GM06990 (cell line): ENCODE measurements at regions not wholly inside any gene's neighbourhood (a gene's known extent, or its start where the extent isn't known, plus 50 kb on each side); places are given as distances from the start of the nearest gene placed in this dataset.

Experiments
- DNase-seq: peaks from one replicate; pipeline ENCODE4 v3.0.0-alpha.2; 2011; ENCODE audit not compliant: insufficient read length; ENCODE audit errors: extremely low read depth
- H3K27me3 ChIP-seq: replicated peaks from 2 replicates; pipeline ENCODE4 v1.6.0; 2011; ENCODE audit warnings: low read length; ENCODE audit not compliant: control insufficient read depth, insufficient read depth
- H3K36me3 ChIP-seq: 2 replicates; pipeline ENCODE4 v1.5.1; 2011; ENCODE audit warnings: low read length; ENCODE audit not compliant: control insufficient read depth, insufficient read depth
- H3K4me3 ChIP-seq: replicated peaks from 2 replicates; pipeline ENCODE4 v1.5.1; 2011; ENCODE audit warnings: low read depth, mild to moderate bottlenecking, control low read depth, low read length
- TF ChIP-seq, protein P1 (sequence below): IDR thresholded peaks from 2 replicates; pipeline ENCODE4 v1.5.1; 2011; ENCODE audit warnings: low read length, control low read depth, mild to moderate bottlenecking, inconsistent platforms; ENCODE audit not compliant: insufficient read depth, poor library complexity, severe bottlenecking

DNA sequence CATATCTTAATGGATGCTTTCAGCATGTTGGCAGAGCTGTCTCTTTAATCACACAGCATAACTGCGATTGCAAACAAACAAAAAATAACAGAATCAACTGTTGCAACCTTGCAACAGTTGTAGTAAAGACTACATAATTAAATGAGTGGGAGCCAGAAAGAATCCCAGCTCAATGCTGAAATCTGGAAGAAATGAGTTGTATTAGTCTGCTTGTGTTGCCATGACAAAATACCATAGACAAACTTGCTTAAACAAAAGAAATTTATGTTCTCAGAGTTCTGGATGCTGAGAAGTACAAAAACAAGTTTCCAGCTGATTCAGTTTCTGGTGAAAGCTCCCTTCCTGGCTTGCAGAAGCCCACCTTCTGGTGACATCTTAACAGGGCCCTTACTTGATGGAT, 260.9 kb upstream of the TUSC1 start:
- H3K36me3 ChIP-seq, result no peaks in the 10 kb centered on the region
- no peak for DNase-seq
- H3K4me3 ChIP-seq, result no peak overlapping the region
- no peaks in the 10 kb centered on the region for H3K27me3 ChIP-seq
- TF ChIP-seq, protein P1, sequence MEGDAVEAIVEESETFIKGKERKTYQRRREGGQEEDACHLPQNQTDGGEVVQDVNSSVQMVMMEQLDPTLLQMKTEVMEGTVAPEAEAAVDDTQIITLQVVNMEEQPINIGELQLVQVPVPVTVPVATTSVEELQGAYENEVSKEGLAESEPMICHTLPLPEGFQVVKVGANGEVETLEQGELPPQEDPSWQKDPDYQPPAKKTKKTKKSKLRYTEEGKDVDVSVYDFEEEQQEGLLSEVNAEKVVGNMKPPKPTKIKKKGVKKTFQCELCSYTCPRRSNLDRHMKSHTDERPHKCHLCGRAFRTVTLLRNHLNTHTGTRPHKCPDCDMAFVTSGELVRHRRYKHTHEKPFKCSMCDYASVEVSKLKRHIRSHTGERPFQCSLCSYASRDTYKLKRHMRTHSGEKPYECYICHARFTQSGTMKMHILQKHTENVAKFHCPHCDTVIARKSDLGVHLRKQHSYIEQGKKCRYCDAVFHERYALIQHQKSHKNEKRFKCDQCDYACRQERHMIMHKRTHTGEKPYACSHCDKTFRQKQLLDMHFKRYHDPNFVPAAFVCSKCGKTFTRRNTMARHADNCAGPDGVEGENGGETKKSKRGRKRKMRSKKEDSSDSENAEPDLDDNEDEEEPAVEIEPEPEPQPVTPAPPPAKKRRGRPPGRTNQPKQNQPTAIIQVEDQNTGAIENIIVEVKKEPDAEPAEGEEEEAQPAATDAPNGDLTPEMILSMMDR, result no peak

DNA sequence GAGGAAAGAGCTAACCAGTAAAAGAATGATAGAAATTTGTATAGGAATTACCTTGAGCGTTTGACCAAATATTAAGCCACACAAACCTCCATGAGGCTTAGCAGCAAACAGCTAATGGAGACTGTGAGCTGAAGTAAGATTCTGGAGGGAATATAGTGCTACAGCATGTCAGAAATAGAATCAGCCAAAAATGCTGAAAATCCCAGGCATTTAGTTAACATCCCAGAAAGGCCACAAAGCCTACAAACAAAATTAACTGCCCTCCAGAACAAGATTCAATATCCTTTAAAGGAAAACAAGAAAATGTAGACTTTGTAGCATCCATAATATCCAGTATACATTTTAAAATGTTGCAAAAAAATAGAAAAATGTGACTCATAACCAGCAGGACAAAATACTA, 257.8 kb upstream of the TUSC1 start:
- Histone ChIP-seq H3K36me3 (no peaks in the 10 kb centered on the region), H3K27me3 (no peaks in the 10 kb centered on the region), H3K4me3 (no peak overlapping the region)
- TF ChIP-seq, protein P1, result no peak
- DNase-seq, result no peak

DNA sequence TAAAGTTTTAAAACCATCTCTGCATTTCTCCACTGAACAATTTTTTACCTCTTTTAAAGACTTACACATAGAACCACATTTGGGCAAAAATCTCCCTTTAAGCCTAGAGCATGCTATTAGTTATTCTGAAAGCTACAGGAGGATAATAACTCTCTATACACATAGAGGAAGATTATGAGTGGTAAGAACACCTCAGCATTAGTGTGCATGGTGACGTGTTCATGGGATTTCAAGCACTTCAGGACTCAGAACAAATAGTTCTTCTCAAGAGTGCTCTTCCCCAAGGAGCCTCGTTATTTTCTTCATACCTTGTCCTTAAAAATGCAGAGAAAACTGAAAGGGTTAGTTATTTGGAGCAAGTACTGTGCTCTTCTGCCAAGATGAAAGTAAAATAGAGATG, 256.9 kb upstream of the TUSC1 start:
- TF ChIP-seq, protein P1, result no peak

DNA sequence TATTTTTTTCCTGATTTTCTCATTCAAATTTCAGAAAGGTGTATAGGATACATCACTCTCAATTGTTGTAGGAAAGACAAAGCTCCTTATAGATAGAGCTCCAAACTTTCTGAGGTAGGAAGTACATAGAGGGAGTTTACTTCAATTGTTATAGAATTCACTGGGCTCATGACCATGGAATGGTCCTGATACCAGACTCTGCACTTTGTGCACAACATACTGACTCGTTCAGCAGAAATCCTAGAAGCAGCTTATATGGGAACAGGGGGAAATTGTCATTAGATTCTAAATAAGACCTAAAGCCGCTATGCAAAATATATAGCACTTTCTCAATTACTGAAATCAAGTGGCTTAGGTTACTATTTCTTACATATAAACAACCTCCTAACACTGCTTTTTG, 240.5 kb upstream of the TUSC1 start:
- no peak for DNase-seq
- TF ChIP-seq, protein P1, result no peak
- no peak overlapping the region for H3K4me3 ChIP-seq
- H3K27me3 ChIP-seq, result no peaks in the 10 kb centered on the region
- no peaks in the 10 kb centered on the region for H3K36me3 ChIP-seq

More for the DNA sequence above, 256.9 kb upstream of the TUSC1 start:
- Histone ChIP-seq H3K27me3 (no peaks in the 10 kb centered on the region), H3K36me3 (no peaks in the 10 kb centered on the region), H3K4me3 (no peak overlapping the region)
- DNase-seq, result no peak

DNA sequence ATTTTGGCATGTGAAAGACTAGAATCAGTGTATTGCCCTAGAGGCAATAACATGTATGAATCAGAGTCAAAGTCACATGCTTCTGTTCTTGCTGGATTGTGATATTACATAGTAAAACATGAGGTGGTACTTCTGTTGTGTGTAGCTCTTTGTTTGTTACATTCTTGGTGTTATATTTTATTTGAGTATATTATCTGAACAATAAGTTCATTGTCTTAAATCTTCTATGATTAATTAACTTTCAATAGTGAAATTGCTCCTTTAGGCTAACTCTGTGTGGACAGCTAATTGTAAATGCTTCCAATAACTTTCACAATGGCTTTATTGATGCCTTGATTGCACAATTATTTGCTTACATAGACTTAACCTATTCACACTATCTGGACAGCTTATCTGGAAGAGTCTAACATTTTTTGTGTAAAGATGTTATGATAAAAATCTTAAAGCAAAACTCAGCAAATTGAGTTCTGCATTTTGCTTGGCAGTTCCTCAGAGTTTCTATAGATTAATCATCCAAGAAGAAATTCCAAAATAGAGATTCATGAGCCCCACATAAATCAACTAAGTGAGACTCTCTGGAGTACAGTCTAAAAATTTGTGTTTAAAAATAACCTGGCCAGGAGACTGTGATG, 239.6 kb upstream of the TUSC1 start:
- DNase-seq, result no peak
- H3K27me3 ChIP-seq, result no peaks in the 10 kb centered on the region
- TF ChIP-seq, protein P1, result no peak
- no peak overlapping the region for H3K4me3 ChIP-seq
- H3K36me3 ChIP-seq, result no peaks in the 10 kb centered on the region

DNA sequence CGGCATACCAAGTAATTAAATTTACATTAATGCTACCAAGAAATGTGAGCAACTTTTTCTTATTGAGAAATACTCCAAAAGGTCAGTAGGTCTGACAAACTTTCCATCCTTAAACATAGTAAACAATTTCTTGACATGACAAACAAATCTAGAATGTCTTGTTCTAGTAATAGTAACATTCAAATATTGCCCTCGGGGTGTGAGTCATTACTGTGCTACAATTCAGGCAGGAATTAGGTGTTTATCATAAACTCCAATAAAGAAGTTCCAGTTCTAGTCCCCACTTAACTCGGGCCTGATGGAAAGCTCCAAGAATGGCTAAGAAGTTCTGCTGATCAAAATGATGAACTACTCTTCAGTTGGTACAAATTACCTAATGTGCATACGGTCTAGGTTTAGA, 235.6 kb upstream of the TUSC1 start:
- Histone ChIP-seq H3K27me3 (no peaks in the 10 kb centered on the region), H3K4me3 (no peak overlapping the region), H3K36me3 (no peaks in the 10 kb centered on the region)
- TF ChIP-seq, protein P1, result no peak
- no peak for DNase-seq
